ENCODE measurements at regions not wholly inside any gene's neighbourhood (a gene's known extent, or its start where the extent isn't known, plus 50 kb on each side); places are given as distances from the start of the nearest gene placed in this dataset.
"Not testable (repeated sequence)": the region's sequence is repeated elsewhere in the genome, so short reads cannot be mapped to it uniquely, and the experiment has no call there.

- no peak overlapping the region for H3K4me2 ChIP-seq (ENCODE audit: low read length)
- H3K79me2 ChIP-seq (ENCODE audit: control insufficient read depth, insufficient read depth, low read length) = no peaks in the 10 kb centered on the region
- no peak overlapping the region for H4K5ac ChIP-seq (ENCODE audit: low read length)
- no peak overlapping the region for H4K8ac ChIP-seq (ENCODE audit: low read depth, low read length)
- H3K4me3 ChIP-seq (ENCODE audit: low read length) = no peak overlapping the region
- H3K36me3 ChIP-seq (ENCODE audit: control insufficient read depth, insufficient read depth, low read length) = no peaks in the 10 kb centered on the region
- WGBS (ENCODE audit: extremely low coverage, insufficient coverage, low lambda C conversion rate) = no CpG with 5 or more reads among the region's 4 CpGs
- no peak overlapping the region for H3K27ac ChIP-seq (ENCODE audit: low read depth, low read length)
- H3K9ac ChIP-seq (ENCODE audit: low read length) = no peak overlapping the region
- no peak overlapping the region for H2AK5ac ChIP-seq (ENCODE audit: low read length)
- H3K79me1 ChIP-seq (ENCODE audit: low read length) = no peaks in the 10 kb centered on the region
- H3K4ac ChIP-seq (ENCODE audit: low read depth, low read length) = no peak overlapping the region
- H3K4me1 ChIP-seq (ENCODE audit: control insufficient read depth, low read depth, low read length) = no peaks in the 10 kb centered on the region
- H3K27me3 ChIP-seq (ENCODE audit: insufficient read depth, low read length, poor library complexity) = no peaks in the 10 kb centered on the region
- no peak overlapping the region for H2BK120ac ChIP-seq (ENCODE audit: low read depth, low read length)
- H3K23ac ChIP-seq (ENCODE audit: low read length) = no peak overlapping the region
- no peak overlapping the region for H3K18ac ChIP-seq (ENCODE audit: low read length)
- no peak overlapping the region for H2BK15ac ChIP-seq (replicated peaks; ENCODE audit: low read depth)
- no peak overlapping the region for H3K56ac ChIP-seq (ENCODE audit: low read length)
- DNase-seq = no peak
- no peak overlapping the region for H2BK5ac ChIP-seq (ENCODE audit: low read length)
Observed at GRCh38 chr15:91356083-91356482, 256.0 kb downstream of the SV2B start.

- H3K4me2 ChIP-seq (ENCODE audit: low read length) = no peak overlapping the region
- no peaks in the 10 kb centered on the region for H3K36me3 ChIP-seq (ENCODE audit: control insufficient read depth, insufficient read depth, low read length)
- DNase-seq = no peak
- H3K79me1 ChIP-seq (ENCODE audit: low read length) = no peaks in the 10 kb centered on the region
- H3K56ac ChIP-seq (ENCODE audit: low read length) = no peak overlapping the region
- no peak overlapping the region for H2BK15ac ChIP-seq (replicated peaks; ENCODE audit: low read depth)
- H3K18ac ChIP-seq (ENCODE audit: low read length) = no peak overlapping the region
- H3K27ac ChIP-seq (ENCODE audit: low read depth, low read length) = no peak overlapping the region
- no CpG with 5 or more reads among the region's 3 CpGs for WGBS (ENCODE audit: extremely low coverage, insufficient coverage, low lambda C conversion rate)
- H4K8ac ChIP-seq (ENCODE audit: low read depth, low read length) = no peak overlapping the region
- no peaks in the 10 kb centered on the region for H3K79me2 ChIP-seq (ENCODE audit: control insufficient read depth, insufficient read depth, low read length)
- H2BK120ac ChIP-seq (ENCODE audit: low read depth, low read length) = no peak overlapping the region
- no peak overlapping the region for H3K9ac ChIP-seq (ENCODE audit: low read length)
- H3K27me3 ChIP-seq (ENCODE audit: insufficient read depth, low read length, poor library complexity) = no peaks in the 10 kb centered on the region
- no peak overlapping the region for H3K4ac ChIP-seq (ENCODE audit: low read depth, low read length)
- H4K5ac ChIP-seq (ENCODE audit: low read length) = no peak overlapping the region
- H3K23ac ChIP-seq (ENCODE audit: low read length) = no peak overlapping the region
- H2AK5ac ChIP-seq (ENCODE audit: low read length) = no peak overlapping the region
- no peak overlapping the region for H2BK5ac ChIP-seq (ENCODE audit: low read length)
- H3K4me3 ChIP-seq (ENCODE audit: low read length) = no peak overlapping the region
- H3K4me1 ChIP-seq (ENCODE audit: control insufficient read depth, low read depth, low read length) = no peaks in the 10 kb centered on the region
Observed at GRCh38 chr15:91357011-91357410, 257.0 kb downstream of the SV2B start.

DNA sequence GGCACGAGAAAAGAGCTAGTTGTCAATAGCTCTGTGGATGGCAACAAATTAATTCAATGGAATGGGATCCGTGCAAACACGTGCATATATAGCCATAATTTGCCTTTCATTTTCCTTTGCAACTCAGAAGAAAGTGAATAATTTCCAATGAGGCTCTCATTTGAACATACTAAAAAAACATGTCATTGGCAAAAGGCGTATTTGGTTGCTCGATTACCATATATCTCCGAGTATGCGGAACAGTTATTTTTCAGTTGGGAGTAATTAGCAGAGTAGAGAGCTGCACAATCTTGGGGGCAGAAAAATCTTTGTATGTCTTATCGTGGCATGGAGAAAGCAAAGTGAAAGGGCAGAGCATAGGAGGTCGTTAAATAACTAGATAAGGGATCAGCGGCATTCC lies 257.4 kb downstream of the SV2B start:
- Histone ChIP-seq H3K36me3 (ENCODE audit: control insufficient read depth, insufficient read depth, low read length) (no peaks in the 10 kb centered on the region), H3K4ac (ENCODE audit: low read depth, low read length) (no peak overlapping the region)
- no CpG with 5 or more reads among the region's 10 CpGs for WGBS (ENCODE audit: extremely low coverage, insufficient coverage, low lambda C conversion rate)

DNA sequence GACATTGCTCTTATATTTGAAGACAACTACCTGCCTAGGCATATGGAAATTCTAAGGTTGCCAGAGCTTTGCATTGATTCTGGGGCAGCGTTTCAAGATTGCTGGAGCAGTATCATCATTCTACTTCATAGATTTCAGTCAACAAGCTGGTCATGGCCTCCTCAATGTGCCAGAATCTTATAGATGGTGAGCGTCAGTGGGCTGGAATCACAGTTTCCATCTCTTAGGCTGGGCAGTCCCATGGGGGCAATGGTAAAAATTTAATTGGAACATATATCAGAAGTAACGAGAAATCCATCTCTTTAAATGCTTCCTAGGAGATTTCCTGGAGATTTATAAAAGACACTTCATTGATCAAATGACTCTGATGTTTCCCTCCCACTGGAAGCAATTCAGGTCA lies 258.3 kb downstream of the SV2B start:
- DNase-seq = no peak
- H2BK15ac ChIP-seq (replicated peaks; ENCODE audit: low read depth) = no peak overlapping the region
- no peak overlapping the region for H3K56ac ChIP-seq (ENCODE audit: low read length)
- no peak overlapping the region for H4K8ac ChIP-seq (ENCODE audit: low read depth, low read length)
- no peak overlapping the region for H3K23ac ChIP-seq (ENCODE audit: low read length)
- H2BK5ac ChIP-seq (ENCODE audit: low read length) = no peak overlapping the region
- H2BK120ac ChIP-seq (ENCODE audit: low read depth, low read length) = no peak overlapping the region
- H3K27ac ChIP-seq (ENCODE audit: low read depth, low read length) = no peak overlapping the region
- no peak overlapping the region for H3K18ac ChIP-seq (ENCODE audit: low read length)
- H3K4me3 ChIP-seq (ENCODE audit: low read length) = no peak overlapping the region
- no peak overlapping the region for H3K4me2 ChIP-seq (ENCODE audit: low read length)
- no peak overlapping the region for H3K9ac ChIP-seq (ENCODE audit: low read length)
- no peaks in the 10 kb centered on the region for H3K4me1 ChIP-seq (ENCODE audit: control insufficient read depth, low read depth, low read length)
- H3K36me3 ChIP-seq (ENCODE audit: control insufficient read depth, insufficient read depth, low read length) = no peaks in the 10 kb centered on the region
- H2AK5ac ChIP-seq (ENCODE audit: low read length) = no peak overlapping the region
- H3K79me1 ChIP-seq (ENCODE audit: low read length) = no peaks in the 10 kb centered on the region
- no peak overlapping the region for H3K4ac ChIP-seq (ENCODE audit: low read depth, low read length)
- no peak overlapping the region for H4K5ac ChIP-seq (ENCODE audit: low read length)
- no peaks in the 10 kb centered on the region for H3K79me2 ChIP-seq (ENCODE audit: control insufficient read depth, insufficient read depth, low read length)
- H3K27me3 ChIP-seq (ENCODE audit: insufficient read depth, low read length, poor library complexity) = no peaks in the 10 kb centered on the region
- no CpG with 5 or more reads among the region's 3 CpGs for WGBS (ENCODE audit: extremely low coverage, insufficient coverage, low lambda C conversion rate)

More for the DNA sequence above, 257.4 kb downstream of the SV2B start:
- no peak overlapping the region for H2BK5ac ChIP-seq (ENCODE audit: low read length)
- H3K27ac ChIP-seq (ENCODE audit: low read depth, low read length) = no peak overlapping the region
- no peak overlapping the region for H2BK15ac ChIP-seq (replicated peaks; ENCODE audit: low read depth)
- H4K8ac ChIP-seq (ENCODE audit: low read depth, low read length) = no peak overlapping the region
- no peak overlapping the region for H4K5ac ChIP-seq (ENCODE audit: low read length)
- no peak overlapping the region for H3K4me3 ChIP-seq (ENCODE audit: low read length)
- no peak overlapping the region for H3K23ac ChIP-seq (ENCODE audit: low read length)
- H3K9ac ChIP-seq (ENCODE audit: low read length) = no peak overlapping the region
- no peak overlapping the region for H3K18ac ChIP-seq (ENCODE audit: low read length)
- H3K4me2 ChIP-seq (ENCODE audit: low read length) = no peak overlapping the region
- no peak overlapping the region for H3K56ac ChIP-seq (ENCODE audit: low read length)
- H3K27me3 ChIP-seq (ENCODE audit: insufficient read depth, low read length, poor library complexity) = no peaks in the 10 kb centered on the region
- H3K4me1 ChIP-seq (ENCODE audit: control insufficient read depth, low read depth, low read length) = no peaks in the 10 kb centered on the region
- H3K79me2 ChIP-seq (ENCODE audit: control insufficient read depth, insufficient read depth, low read length) = no peaks in the 10 kb centered on the region
- no peak overlapping the region for H2AK5ac ChIP-seq (ENCODE audit: low read length)
- no peak for DNase-seq
- no peak overlapping the region for H2BK120ac ChIP-seq (ENCODE audit: low read depth, low read length)
- H3K79me1 ChIP-seq (ENCODE audit: low read length) = no peaks in the 10 kb centered on the region

DNA sequence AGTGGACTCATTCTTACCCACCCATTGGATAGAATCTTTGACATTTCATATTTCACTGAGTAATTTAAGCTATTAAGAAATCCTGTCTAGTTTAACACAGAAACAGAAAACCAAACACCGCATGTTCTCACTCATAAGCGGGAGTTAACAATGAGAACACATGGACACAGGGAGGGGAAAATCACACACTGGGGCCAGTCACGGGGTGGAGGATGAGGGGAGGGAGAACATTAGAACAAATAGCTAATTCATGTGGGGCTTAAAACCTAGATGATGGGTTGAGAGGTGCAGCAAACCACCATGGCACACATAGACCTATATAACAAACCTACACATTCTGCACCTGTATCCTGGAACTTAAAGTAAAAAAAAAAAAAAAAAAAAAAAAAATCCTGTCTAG lies 261.6 kb downstream of the SV2B start:
- not testable (repeated sequence) for DNase-seq; H3K27ac ChIP-seq (ENCODE audit: low read depth, low read length); H3K9ac ChIP-seq (ENCODE audit: low read length); H2BK15ac ChIP-seq (replicated peaks; ENCODE audit: low read depth); H3K4me3 ChIP-seq (ENCODE audit: low read length); H3K56ac ChIP-seq (ENCODE audit: low read length); H2AK5ac ChIP-seq (ENCODE audit: low read length); H4K5ac ChIP-seq (ENCODE audit: low read length); H3K4me1 ChIP-seq (ENCODE audit: control insufficient read depth, low read depth, low read length); H3K79me1 ChIP-seq (ENCODE audit: low read length); H2BK120ac ChIP-seq (ENCODE audit: low read depth, low read length); H3K36me3 ChIP-seq (ENCODE audit: control insufficient read depth, insufficient read depth, low read length); H3K79me2 ChIP-seq (ENCODE audit: control insufficient read depth, insufficient read depth, low read length); H3K4ac ChIP-seq (ENCODE audit: low read depth, low read length); H3K23ac ChIP-seq (ENCODE audit: low read length); H4K8ac ChIP-seq (ENCODE audit: low read depth, low read length); H2BK5ac ChIP-seq (ENCODE audit: low read length); H3K4me2 ChIP-seq (ENCODE audit: low read length); H3K27me3 ChIP-seq (ENCODE audit: insufficient read depth, low read length, poor library complexity); H3K18ac ChIP-seq (ENCODE audit: low read length)
- WGBS (ENCODE audit: extremely low coverage, insufficient coverage, low lambda C conversion rate) = no CpG with 5 or more reads among the region's 3 CpGs

- Histone ChIP-seq H3K56ac (ENCODE audit: low read length) (no peak overlapping the region), H3K4ac (ENCODE audit: low read depth, low read length) (no peak overlapping the region), H3K79me2 (ENCODE audit: control insufficient read depth, insufficient read depth, low read length) (no peaks in the 10 kb centered on the region), H2BK5ac (ENCODE audit: low read length) (no peak overlapping the region), H2BK15ac (replicated peaks; ENCODE audit: low read depth) (no peak overlapping the region), H2BK120ac (ENCODE audit: low read depth, low read length) (no peak overlapping the region), H3K4me3 (ENCODE audit: low read length) (no peak overlapping the region), H3K9ac (ENCODE audit: low read length) (no peak overlapping the region), H2AK5ac (ENCODE audit: low read length) (no peak overlapping the region), H3K23ac (ENCODE audit: low read length) (no peak overlapping the region), H4K5ac (ENCODE audit: low read length) (no peak overlapping the region), H3K4me1 (ENCODE audit: control insufficient read depth, low read depth, low read length) (no peaks in the 10 kb centered on the region), H3K36me3 (ENCODE audit: control insufficient read depth, insufficient read depth, low read length) (no peaks in the 10 kb centered on the region), H3K4me2 (ENCODE audit: low read length) (no peak overlapping the region), H3K18ac (ENCODE audit: low read length) (no peak overlapping the region), H3K27me3 (ENCODE audit: insufficient read depth, low read length, poor library complexity) (no peaks in the 10 kb centered on the region), H4K8ac (ENCODE audit: low read depth, low read length) (no peak overlapping the region), H3K27ac (ENCODE audit: low read depth, low read length) (no peak overlapping the region), H3K79me1 (ENCODE audit: low read length) (no peaks in the 10 kb centered on the region)
- WGBS (ENCODE audit: extremely low coverage, insufficient coverage, low lambda C conversion rate) = no CpG with 5 or more reads among the region's 6 CpGs
- DNase-seq = no peak
Observed at GRCh38 chr15:91366111-91366510, 266.1 kb downstream of the SV2B start.
